SK-N-SH (cell line): ENCODE measurements at regions not wholly inside any gene's neighbourhood (a gene's known extent, or its start where the extent isn't known, plus 50 kb on each side); places are given as distances from the start of the nearest gene placed in this dataset.

Source experiments
- CTCF ChIP-seq: fragments of 200-600 bp; sonication (generic); IDR thresholded peaks from 2 replicates; pipeline ENCODE4 v1.6.1; 2017; ENCODE audit warnings: antibody characterized with exemption, mild to moderate bottlenecking, moderate library complexity
- ELF1 ChIP-seq: IDR thresholded peaks from 2 replicates; pipeline ENCODE4 v1.4.0; 2012
- EP300 ChIP-seq, 2 experiments: IDR thresholded peaks; 2 replicates each; pipeline versions ENCODE4 v1.4.0 to v1.6.1; 2012; ENCODE audit warnings: borderline replicate concordance in 1 of 2, low read depth in 1 of 2, low read length in 1 of 2
- NFIC ChIP-seq: IDR thresholded peaks from 2 replicates; pipeline ENCODE4 v1.4.0; 2012; ENCODE audit warnings: borderline replicate concordance
- POLR2AphosphoS5 ChIP-seq: IDR thresholded peaks from 2 replicates; pipeline ENCODE4 v1.6.1; 2012; ENCODE audit warnings: low read depth, low read length
- RAD21 ChIP-seq: IDR thresholded peaks from 2 replicates; pipeline ENCODE4 v1.6.1; 2012; ENCODE audit warnings: mild to moderate bottlenecking, low read length
- REST ChIP-seq: IDR thresholded peaks from 2 replicates; pipeline ENCODE4 v1.6.1; 2012; ENCODE audit warnings: mild to moderate bottlenecking, low read depth, low read length, moderate library complexity
- SMC3 ChIP-seq: IDR thresholded peaks from 2 replicates; pipeline ENCODE4 v1.6.1; 2012; ENCODE audit warnings: low read depth, low read length, improper control_type of control experiment
- TAF1 ChIP-seq: IDR thresholded peaks from 2 replicates; pipeline ENCODE4 v1.6.1; 2012; ENCODE audit warnings: low read depth, mild to moderate bottlenecking, low read length, moderate library complexity, borderline replicate concordance
- TEAD4 ChIP-seq: IDR thresholded peaks from 2 replicates; pipeline ENCODE4 v1.4.0; 2012; ENCODE audit warnings: mild to moderate bottlenecking, borderline replicate concordance; ENCODE audit not compliant: insufficient read depth
- USF2 ChIP-seq: fragments of 150-350 bp; IDR thresholded peaks from 2 replicates; pipeline ENCODE4 v1.6.1; 2017; ENCODE audit warnings: antibody characterized with exemption, low read length, low read depth, borderline replicate concordance
- YY1 ChIP-seq: IDR thresholded peaks from 2 replicates; pipeline ENCODE4 v1.4.0; 2012; ENCODE audit warnings: low read depth, mild to moderate bottlenecking

- TF ChIP-seq REST: no peak
- no peak for TF ChIP-seq POLR2AphosphoS5
- no peak for TF ChIP-seq YY1
- no peak for TF ChIP-seq CTCF
- no peak for TF ChIP-seq EP300 (IDR thresholded peaks at IDR 0.05; ENCODE audit: borderline replicate concordance in 1 of 2, low read depth in 1 of 2, low read length in 1 of 2)
- no peak for TF ChIP-seq RAD21
- TF ChIP-seq USF2: no peak
- TF ChIP-seq ELF1: no peak
- no peak for TF ChIP-seq TEAD4
- no peak for TF ChIP-seq NFIC
- no peak for TF ChIP-seq SMC3
- TF ChIP-seq TAF1: no peak
Observed at GRCh38 chr10:49243610-49244283, 55.2 kb upstream of the C10orf71 start.
